HepG2 (cell line): ENCODE measurements at regions not wholly inside any gene's neighbourhood (a gene's known extent, or its start where the extent isn't known, plus 50 kb on each side); places are given as distances from the start of the nearest gene placed in this dataset.

Source experiments
- ATF1 ChIP-seq: IDR thresholded peaks from 2 replicates; pipeline ENCODE4 v1.6.1; 2016; ENCODE audit warnings: mild to moderate bottlenecking, control low read depth
- POLR2A ChIP-seq, 2 experiments: IDR thresholded peaks; 2 replicates each; pipeline ENCODE4 v1.6.1; 2011; ENCODE audit warnings: low read depth in 2 of 2, low read length in 2 of 2, mild to moderate bottlenecking in 1 of 2, moderate library complexity in 1 of 2; ENCODE audit not compliant: insufficient read depth in 1 of 2
- RFX5 ChIP-seq: IDR thresholded peaks from 2 replicates; pipeline ENCODE4 v1.6.1; 2011; ENCODE audit warnings: low read depth, low read length, improper control_type of control experiment
- ZNF549 ChIP-seq: sonication (generic); formaldehyde crosslinking; IDR thresholded peaks from 2 replicates; pipeline ENCODE4 v1.5.0; 2020; ENCODE audit warnings: missing genetic modification reagents
- ZNF747 ChIP-seq: sonication (generic); formaldehyde crosslinking; IDR thresholded peaks from 2 replicates; pipeline ENCODE4 v1.8.1; 2023; ENCODE audit warnings: missing genetic modification reagents, mild to moderate bottlenecking, borderline replicate concordance
- TF ChIP-seq, protein P1 (sequence below), 2 experiments: sonication (generic) in 1 of 2; formaldehyde crosslinking in 1 of 2; IDR thresholded peaks; 2 replicates each; pipeline versions ENCODE4 v1.5.1 to v1.6.1; 2011 to 2020; ENCODE audit warnings: borderline replicate concordance in 1 of 2, low read depth in 1 of 2, low read length in 1 of 2, mild to moderate bottlenecking in 1 of 2, missing genetic modification reagents in 1 of 2, moderate library complexity in 1 of 2

DNA sequence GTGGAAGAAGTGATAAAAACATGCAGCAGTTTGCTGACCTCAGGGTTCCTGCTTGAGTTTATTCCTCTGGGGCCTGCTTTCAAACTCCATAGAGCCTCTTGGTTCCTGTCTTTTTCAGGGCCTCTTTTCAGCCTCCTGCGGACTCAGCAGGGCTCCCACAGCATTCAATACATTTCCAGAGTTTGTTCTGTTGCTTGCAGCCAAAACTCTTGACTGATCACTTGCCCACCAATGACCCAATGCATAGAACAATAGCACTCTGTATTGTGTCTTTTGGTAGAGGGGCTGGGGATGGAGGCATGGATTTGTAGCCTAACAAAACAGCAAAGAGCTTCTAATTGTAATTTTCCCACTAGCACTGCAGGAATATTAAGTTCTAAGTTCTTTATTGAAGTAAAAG, 50.8 kb upstream of the CREB5 start:
- TF ChIP-seq ATF1 (CRISPR knock-in tag) (no peak), POLR2A (IDR thresholded peaks at IDR 0.05; ENCODE audit: insufficient read depth in 1 of 2, low read depth in 2 of 2, low read length in 2 of 2) (no peak), ZNF747 (CRISPR knock-in tag) (no peak), ZNF549 (CRISPR knock-in tag) (no peak), RFX5 (no peak)
- TF ChIP-seq, protein P1, sequence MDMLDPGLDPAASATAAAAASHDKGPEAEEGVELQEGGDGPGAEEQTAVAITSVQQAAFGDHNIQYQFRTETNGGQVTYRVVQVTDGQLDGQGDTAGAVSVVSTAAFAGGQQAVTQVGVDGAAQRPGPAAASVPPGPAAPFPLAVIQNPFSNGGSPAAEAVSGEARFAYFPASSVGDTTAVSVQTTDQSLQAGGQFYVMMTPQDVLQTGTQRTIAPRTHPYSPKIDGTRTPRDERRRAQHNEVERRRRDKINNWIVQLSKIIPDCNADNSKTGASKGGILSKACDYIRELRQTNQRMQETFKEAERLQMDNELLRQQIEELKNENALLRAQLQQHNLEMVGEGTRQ (IDR thresholded peaks at IDR 0.05; ENCODE audit: low read depth, low read length): no peak
- TF ChIP-seq, protein P1 (CRISPR knock-in tag; IDR thresholded peaks at IDR 0.05; ENCODE audit: borderline replicate concordance): no peak
